ENCODE measurements at regions not wholly inside any gene's neighbourhood (a gene's known extent, or its start where the extent isn't known, plus 50 kb on each side); places are given as distances from the start of the nearest gene placed in this dataset.

GRCh38 chr15:46354443-46354842, 719.6 kb downstream of the SQOR start:
- no peaks in the 10 kb centered on the region for H3K4me1 ChIP-seq (ENCODE audit: insufficient read depth, low read length)
- H3K27ac ChIP-seq (ENCODE audit: low read depth in 1 of 2, low read length in 2 of 2) = no peak overlapping the region
- Mint-ChIP-seq H3K4me3 (no peak overlapping the region), H3K36me3 (ENCODE audit: low read depth) (no peaks in the 10 kb centered on the region), H3K27ac (no peak overlapping the region), H3K4me1 (ENCODE audit: low read depth) (no peaks in the 10 kb centered on the region), H3K27me3 (no peaks in the 10 kb centered on the region), H3K9me3 (peaks cover 13% of the 10 kb centered on the region)
- TF ChIP-seq CTCF (IDR thresholded peaks at IDR 0.05) = no peak
- CTCF ChIA-PET = no interaction called here
- intact Hi-C loops (cut with DNase I, micrococcal nuclease) = no loop called here
- peaks cover 5 to 12% of the 10 kb centered on the region in 2 experiments for H3K9me3 ChIP-seq (ENCODE audit: control insufficient read depth in 1 of 2, insufficient read depth in 1 of 2, low read length in 2 of 2)
- POLR2A ChIA-PET = no interaction called here
- H3K27me3 ChIP-seq (ENCODE audit: control insufficient read depth in 1 of 2, insufficient read depth in 2 of 2, low read length in 2 of 2) = no peaks in the 10 kb centered on the region
- DNase-seq (no peak), ATAC-seq (ENCODE audit: poor library complexity) (no peak)
- H3K4me3 ChIP-seq (ENCODE audit: low read length) = no peak overlapping the region
- no peaks in the 10 kb centered on the region for H3K36me3 ChIP-seq (ENCODE audit: insufficient read depth, low read length)

- no peak overlapping the region for H3K4me3 ChIP-seq (ENCODE audit: low read length)
- Mint-ChIP-seq H3K27ac (no peak overlapping the region), H3K4me1 (ENCODE audit: low read depth) (no peaks in the 10 kb centered on the region), H3K9me3 (peaks cover 13% of the 10 kb centered on the region), H3K4me3 (no peak overlapping the region), H3K36me3 (ENCODE audit: low read depth) (no peaks in the 10 kb centered on the region), H3K27me3 (no peaks in the 10 kb centered on the region)
- no peak overlapping the region for H3K27ac ChIP-seq (ENCODE audit: low read depth in 1 of 2, low read length in 2 of 2)
- no peak for TF ChIP-seq CTCF (IDR thresholded peaks at IDR 0.05)
- H3K4me1 ChIP-seq (ENCODE audit: insufficient read depth, low read length) = no peaks in the 10 kb centered on the region
- H3K27me3 ChIP-seq (ENCODE audit: control insufficient read depth in 1 of 2, insufficient read depth in 2 of 2, low read length in 2 of 2) = no peaks in the 10 kb centered on the region
- H3K36me3 ChIP-seq (ENCODE audit: insufficient read depth, low read length) = no peaks in the 10 kb centered on the region
- CTCF ChIA-PET = no interaction called here
- intact Hi-C loops (cut with DNase I, micrococcal nuclease) = no loop called here
- no peak for ATAC-seq (ENCODE audit: poor library complexity)
- no peaks in the 10 kb centered on the region for H3K9me3 ChIP-seq (ENCODE audit: control insufficient read depth in 1 of 2, insufficient read depth in 1 of 2, low read length in 2 of 2)
- POLR2A ChIA-PET = no interaction called here
- no peak for DNase-seq
These were observed 730.7 kb downstream of the SQOR start for GRCh38 chr15:46365572-46365971.

- Histone ChIP-seq H3K9me3 (ENCODE audit: control insufficient read depth in 1 of 2, insufficient read depth in 1 of 2, low read length in 2 of 2) (peaks cover 0 to 5% of the 10 kb centered on the region in 2 experiments), H3K27ac (ENCODE audit: low read depth in 1 of 2, low read length in 2 of 2) (no peak overlapping the region), H3K36me3 (ENCODE audit: insufficient read depth, low read length) (no peaks in the 10 kb centered on the region), H3K4me1 (ENCODE audit: insufficient read depth, low read length) (no peaks in the 10 kb centered on the region), H3K27me3 (ENCODE audit: control insufficient read depth in 1 of 2, insufficient read depth in 2 of 2, low read length in 2 of 2) (no peaks in the 10 kb centered on the region), H3K4me3 (ENCODE audit: low read length) (no peak overlapping the region)
- ChIA-PET CTCF (no interaction called here), POLR2A (no interaction called here)
- no peak overlapping the region for H3K4me3 Mint-ChIP-seq
- DNase-seq (no peak), ATAC-seq (ENCODE audit: poor library complexity) (no peak)
- no peak for TF ChIP-seq CTCF (IDR thresholded peaks at IDR 0.05)
- peaks cover 16% of the 10 kb centered on the region for H3K9me3 Mint-ChIP-seq
- no peaks in the 10 kb centered on the region for H3K36me3 Mint-ChIP-seq (ENCODE audit: low read depth)
- no peaks in the 10 kb centered on the region for H3K4me1 Mint-ChIP-seq (ENCODE audit: low read depth)
- intact Hi-C loops (cut with DNase I, micrococcal nuclease) = no loop called here
- H3K27me3 Mint-ChIP-seq = no peaks in the 10 kb centered on the region
- no peak overlapping the region for H3K27ac Mint-ChIP-seq
These were observed 731.7 kb downstream of the SQOR start for GRCh38 chr15:46366360-46367007.

Measured in CD4-positive, alpha-beta T cell (primary cell).